Kidney (tissue), 13 donors: ENCODE measurements at regions not wholly inside any gene's neighbourhood (a gene's known extent, or its start where the extent isn't known, plus 50 kb on each side); places are given as distances from the start of the nearest gene placed in this dataset.

Experiments used
- DNase-seq, 5 donors: peaks; one replicate each; pipeline ENCODE4 v3.0.0-alpha.2; 2013 to 2020
- FAIRE-seq: peaks from 2 replicates; lab custom pipeline; 2012; peaks lifted over from hg19 to GRCh38; lab: Jason Lieb, UNC
- H3K27ac ChIP-seq, 2 donors: one replicate each; pipeline ENCODE4 v1.7.0; 2013; ENCODE audit warnings: low read depth in 2 of 2, low read length in 2 of 2, inconsistent platforms in 1 of 2
- H3K27me3 ChIP-seq: one replicate; pipeline ENCODE4 v1.7.1; 2013; ENCODE audit warnings: low read length, inconsistent platforms; ENCODE audit not compliant: control insufficient read depth, insufficient read depth
- H3K36me3 ChIP-seq, 3 donors: one replicate each; pipeline versions ENCODE4 v1.7.0 to v1.7.1; 2013; ENCODE audit warnings: low read length in 3 of 3, control low read depth in 1 of 3, inconsistent platforms in 1 of 3; ENCODE audit not compliant: insufficient read depth in 3 of 3, control insufficient read depth in 2 of 3
- H3K4me1 ChIP-seq, 3 donors: one replicate each; pipeline versions ENCODE4 v1.7.0 to v1.7.1; 2013; ENCODE audit warnings: low read length in 3 of 3, inconsistent platforms in 1 of 3, low read depth in 1 of 3; ENCODE audit not compliant: control insufficient read depth in 2 of 3, insufficient read depth in 2 of 3
- H3K4me3 ChIP-seq, 3 donors: one replicate each; pipeline versions ENCODE4 v1.7.0 to v1.8.1; 2013; ENCODE audit warnings: low read length in 3 of 3, control low read depth in 1 of 3, inconsistent platforms in 1 of 3
- H3K9ac ChIP-seq, 3 donors: one replicate each; pipeline versions ENCODE4 v1.7.0 to v1.7.1; 2013; ENCODE audit warnings: low read length in 3 of 3, control low read depth in 1 of 3, inconsistent platforms in 1 of 3
- H3K9me3 ChIP-seq, 3 donors: one replicate each; pipeline versions ENCODE4 v1.7.0 to v1.7.1; 2013; ENCODE audit warnings: low read length in 3 of 3, control low read depth in 1 of 3, inconsistent platforms in 1 of 3; ENCODE audit not compliant: control insufficient read depth in 2 of 3, insufficient read depth in 1 of 3
- intact Hi-C: fragments of 100-400 bp; cut with DNase I; formaldehyde crosslinking; loops from one replicate; pipeline ENCODE4 v1.11.1; 2022
- TF ChIP-seq, protein P1 (sequence below): IDR thresholded peaks from 3 replicates; pipeline ENCODE4 v1.5.1; 2012; ENCODE audit warnings: mild to moderate bottlenecking, moderate library complexity, borderline replicate concordance; ENCODE audit not compliant: insufficient read depth; ENCODE audit errors: extremely low read depth
- donor health status: control.
- donor health status: control.
- donor health status: control.
- donor health status: control.
- donor health status: control.
- donor health status: DM: yes; HTN: yes; CAD: no.
- donor health status: Normal renal cell carcinoma (clear cell type).

DNA sequence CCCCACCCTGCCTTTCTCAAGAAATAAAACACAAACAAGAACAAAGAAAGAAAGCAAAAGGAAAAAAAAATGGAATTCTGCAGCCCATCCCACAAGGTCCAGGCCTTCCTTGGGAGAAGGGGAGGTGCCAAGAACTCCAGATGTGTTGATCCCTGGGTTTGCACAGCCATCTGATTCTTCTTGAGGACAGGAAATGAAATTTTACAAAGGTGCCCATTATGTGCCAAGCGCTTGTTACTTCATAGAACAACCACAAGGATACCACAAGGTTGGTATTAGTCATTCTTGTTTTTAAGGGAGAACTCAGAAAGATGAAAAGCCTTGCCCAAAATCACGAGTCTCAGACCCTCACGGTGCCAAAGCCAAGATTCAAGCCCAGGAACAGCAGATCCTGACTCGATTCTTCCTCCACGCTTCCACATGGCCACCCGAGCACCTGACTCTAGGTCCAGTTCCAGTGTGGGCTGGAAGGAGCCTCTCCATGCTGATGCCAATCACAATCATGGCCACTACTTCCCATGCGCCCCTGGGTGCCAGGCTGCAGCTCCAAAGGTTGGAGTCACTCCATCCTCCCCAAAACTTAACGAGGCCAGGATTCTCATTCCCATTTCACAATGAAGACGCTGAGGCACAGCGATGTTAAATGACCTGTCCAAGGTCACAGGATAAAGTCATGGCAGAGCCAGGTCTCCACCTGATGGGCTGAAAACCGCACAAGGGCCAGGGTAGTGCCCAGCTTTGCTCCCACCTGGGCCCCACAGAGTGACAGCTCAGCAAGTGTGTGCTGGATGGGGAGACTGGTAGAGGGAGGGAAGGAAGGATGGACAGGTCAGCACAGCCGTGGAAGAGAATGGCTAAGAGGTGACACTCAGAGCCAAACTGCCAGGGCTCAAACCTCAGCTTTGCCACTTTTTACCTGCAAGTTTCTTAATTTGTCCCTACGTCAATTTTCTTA lies 66.7 kb upstream of the TOP1 start:
- intact Hi-C loops: no loop called here
- no peak overlapping the region for H3K27ac ChIP-seq
- no peaks in the 10 kb centered on the region for H3K27me3 ChIP-seq
- FAIRE-seq (no peak), DNase-seq (peak in 2 of 5 donors; percentile 5 to 16)
- H3K9ac ChIP-seq: no peak overlapping the region
- H3K9me3 ChIP-seq: no peaks in the 10 kb centered on the region
- no peaks in the 10 kb centered on the region for H3K36me3 ChIP-seq
- H3K4me3 ChIP-seq: no peak overlapping the region
- TF ChIP-seq, protein P1, sequence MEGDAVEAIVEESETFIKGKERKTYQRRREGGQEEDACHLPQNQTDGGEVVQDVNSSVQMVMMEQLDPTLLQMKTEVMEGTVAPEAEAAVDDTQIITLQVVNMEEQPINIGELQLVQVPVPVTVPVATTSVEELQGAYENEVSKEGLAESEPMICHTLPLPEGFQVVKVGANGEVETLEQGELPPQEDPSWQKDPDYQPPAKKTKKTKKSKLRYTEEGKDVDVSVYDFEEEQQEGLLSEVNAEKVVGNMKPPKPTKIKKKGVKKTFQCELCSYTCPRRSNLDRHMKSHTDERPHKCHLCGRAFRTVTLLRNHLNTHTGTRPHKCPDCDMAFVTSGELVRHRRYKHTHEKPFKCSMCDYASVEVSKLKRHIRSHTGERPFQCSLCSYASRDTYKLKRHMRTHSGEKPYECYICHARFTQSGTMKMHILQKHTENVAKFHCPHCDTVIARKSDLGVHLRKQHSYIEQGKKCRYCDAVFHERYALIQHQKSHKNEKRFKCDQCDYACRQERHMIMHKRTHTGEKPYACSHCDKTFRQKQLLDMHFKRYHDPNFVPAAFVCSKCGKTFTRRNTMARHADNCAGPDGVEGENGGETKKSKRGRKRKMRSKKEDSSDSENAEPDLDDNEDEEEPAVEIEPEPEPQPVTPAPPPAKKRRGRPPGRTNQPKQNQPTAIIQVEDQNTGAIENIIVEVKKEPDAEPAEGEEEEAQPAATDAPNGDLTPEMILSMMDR: no peak
- H3K4me1 ChIP-seq: peaks cover 0 to 3% (median 0%) of the 10 kb centered on the region in 3 donors

DNA sequence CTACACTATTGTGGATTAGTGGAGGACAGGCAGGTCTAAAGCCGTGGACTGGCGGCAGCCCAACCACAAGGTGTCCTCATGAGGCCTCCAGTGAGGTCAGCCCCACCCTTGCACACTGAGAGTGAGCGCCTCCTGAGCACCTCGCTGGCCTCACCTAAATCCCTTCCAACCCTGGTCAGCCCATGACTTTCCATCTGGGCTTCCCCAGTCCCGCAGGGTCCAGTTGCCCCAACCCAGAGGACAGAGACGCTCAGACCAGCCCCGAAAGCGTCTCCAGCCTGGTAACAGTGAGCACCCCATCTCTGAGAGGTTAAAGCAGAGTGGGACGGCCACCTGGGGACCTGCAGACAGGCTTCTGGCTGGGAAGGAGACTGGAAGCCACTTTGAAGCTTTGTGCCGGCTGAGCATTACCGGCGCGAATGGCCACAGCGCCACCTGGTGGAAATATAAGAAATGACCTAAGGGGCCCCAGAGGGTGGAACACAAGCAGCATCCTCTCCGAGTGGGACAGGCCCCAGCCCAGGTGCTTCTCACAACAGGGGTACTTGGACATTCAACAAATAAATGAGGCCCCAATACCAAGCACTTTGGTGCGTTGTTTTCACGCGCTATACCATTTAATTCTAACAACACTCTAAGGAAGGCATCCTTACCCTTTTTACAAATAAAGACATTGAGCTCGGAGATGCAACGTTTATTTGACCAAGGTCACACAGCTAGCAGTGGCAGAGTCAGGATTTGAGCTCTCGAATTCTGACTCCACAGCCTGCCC lies 65.7 kb upstream of the TOP1 start:
- Histone ChIP-seq H3K27ac (no peak overlapping the region), H3K9me3 (no peaks in the 10 kb centered on the region), H3K4me1 (peaks cover 0 to 3% (median 0%) of the 10 kb centered on the region in 3 donors), H3K27me3 (no peaks in the 10 kb centered on the region), H3K36me3 (no peaks in the 10 kb centered on the region), H3K9ac (no peak overlapping the region), H3K4me3 (no peak overlapping the region)
- TF ChIP-seq, protein P1: peak; percentile 82
- no peak for FAIRE-seq
- intact Hi-C loops: no loop called here
- DNase-seq: peak; percentile 80 to 86 (median 81)

DNA sequence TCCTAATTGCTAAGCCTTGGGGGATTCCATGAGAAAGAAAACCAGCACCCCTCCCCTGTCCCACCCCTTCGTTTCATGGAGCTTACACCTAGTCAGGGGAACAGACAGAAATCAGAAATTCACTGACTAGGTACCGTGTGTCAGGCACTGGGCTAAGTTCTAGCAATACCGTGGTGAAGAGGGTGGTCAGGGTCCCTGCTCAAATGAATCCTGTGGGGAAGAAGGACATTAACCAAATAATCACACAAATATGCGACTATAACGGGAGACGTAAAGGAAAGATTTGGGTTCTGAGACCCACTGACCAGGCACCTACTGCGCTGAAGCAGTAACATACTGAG lies 65.1 kb upstream of the TOP1 start:
- no peaks in the 10 kb centered on the region for H3K27me3 ChIP-seq
- DNase-seq (peak in 2 of 5 donors; percentile 6 to 19), FAIRE-seq (no peak)
- intact Hi-C loops: no loop called here
- no peaks in the 10 kb centered on the region for H3K36me3 ChIP-seq
- peaks cover 0 to 3% (median 0%) of the 10 kb centered on the region in 3 donors for H3K4me1 ChIP-seq
- TF ChIP-seq, protein P1: no peak
- H3K9me3 ChIP-seq: no peaks in the 10 kb centered on the region
- no peak overlapping the region for H3K4me3 ChIP-seq
- no peak overlapping the region for H3K27ac ChIP-seq
- no peak overlapping the region for H3K9ac ChIP-seq
